ENCODE measurements at regions not wholly inside any gene's neighbourhood (a gene's known extent, or its start where the extent isn't known, plus 50 kb on each side); places are given as distances from the start of the nearest gene placed in this dataset.

GRCh38 chr7:56188376-56188775 lies 72.2 kb upstream of the NUPR2 start:
- H3K27ac ChIP-seq (ENCODE audit: low read depth in 2 of 2, low read length in 1 of 2): no peak overlapping the region
- WGBS (ENCODE audit: low lambda C conversion rate): 4% methylated on average over 1 of the region's 1 CpG
- ChIA-PET CTCF (no interaction called here), POLR2A (no interaction called here)
- H3K9ac ChIP-seq: no peak overlapping the region
- H3K9me2 ChIP-seq: no peaks in the 10 kb centered on the region
- TF ChIP-seq FOXJ3 (CRISPR knock-in tag; IDR thresholded peaks at IDR 0.05): no peak
- TF ChIP-seq FOXM1 (IDR thresholded peaks at IDR 0.05; ENCODE audit: low read depth): no peak
- no peak for TF ChIP-seq SMC3 (IDR thresholded peaks at IDR 0.05; ENCODE audit: low read depth, low read length)
- TF ChIP-seq MAX (IDR thresholded peaks at IDR 0.05; ENCODE audit: low read depth): no peak
- TF ChIP-seq ELF1 (IDR thresholded peaks at IDR 0.05): no peak
- no peak for TF ChIP-seq GABPA (IDR thresholded peaks at IDR 0.05; ENCODE audit: low read depth)
- TF ChIP-seq YY1 (IDR thresholded peaks at IDR 0.05; ENCODE audit: low read depth): no peak
- TF ChIP-seq NFIC (IDR thresholded peaks at IDR 0.05; ENCODE audit: borderline replicate concordance): no peak
- TF ChIP-seq FOSL2 (IDR thresholded peaks at IDR 0.05; ENCODE audit: borderline replicate concordance, low read depth): no peak
- no peak for TF ChIP-seq TAF1 (IDR thresholded peaks at IDR 0.05; ENCODE audit: borderline replicate concordance, low read depth, low read length)
- TF ChIP-seq TEAD4 (IDR thresholded peaks at IDR 0.05; ENCODE audit: borderline replicate concordance, insufficient read depth): no peak
- no peak for TF ChIP-seq RFX5 (IDR thresholded peaks at IDR 0.05; ENCODE audit: low read length)
- TF ChIP-seq, protein P1, sequence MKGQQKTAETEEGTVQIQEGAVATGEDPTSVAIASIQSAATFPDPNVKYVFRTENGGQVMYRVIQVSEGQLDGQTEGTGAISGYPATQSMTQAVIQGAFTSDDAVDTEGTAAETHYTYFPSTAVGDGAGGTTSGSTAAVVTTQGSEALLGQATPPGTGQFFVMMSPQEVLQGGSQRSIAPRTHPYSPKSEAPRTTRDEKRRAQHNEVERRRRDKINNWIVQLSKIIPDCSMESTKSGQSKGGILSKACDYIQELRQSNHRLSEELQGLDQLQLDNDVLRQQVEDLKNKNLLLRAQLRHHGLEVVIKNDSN (IDR thresholded peaks at IDR 0.05; ENCODE audit: borderline replicate concordance, low read depth): no peak
- TF ChIP-seq NRF1 (IDR thresholded peaks at IDR 0.05; ENCODE audit: low read depth, low read length): no peak
- TF ChIP-seq GATA2 (CRISPR knock-in tag; IDR thresholded peaks at IDR 0.05): no peak
- no peaks in the 10 kb centered on the region for H3K36me3 ChIP-seq (replicated peaks in 1 of 2; ENCODE audit: control insufficient read depth in 1 of 2, insufficient read depth in 2 of 2, low read length in 1 of 2)
- H3F3A ChIP-seq (replicated peaks; ENCODE audit: insufficient read depth): no peaks in the 10 kb centered on the region
- no peaks in the 10 kb centered on the region for H4K20me1 ChIP-seq (ENCODE audit: insufficient read depth)
- no peaks in the 10 kb centered on the region for H3K79me2 ChIP-seq (ENCODE audit: insufficient read depth)
- H3K4me2 ChIP-seq: no peak overlapping the region
- no peaks in the 10 kb centered on the region for H3K27me3 ChIP-seq (ENCODE audit: insufficient read depth)
- no peak overlapping the region for H2AFZ ChIP-seq (ENCODE audit: low read depth)
- no peak for DNase-seq
- H3K4me1 ChIP-seq (ENCODE audit: control insufficient read depth in 1 of 2, insufficient read depth in 2 of 2, low read depth in 1 of 2, low read length in 1 of 2): no peaks in the 10 kb centered on the region
- no peak overlapping the region for H3K4me3 ChIP-seq (ENCODE audit: low read depth in 2 of 2, low read length in 1 of 2)
- H3K9me3 ChIP-seq: no peaks in the 10 kb centered on the region

- no peaks in the 10 kb centered on the region for H3K36me3 ChIP-seq (replicated peaks in 1 of 2; ENCODE audit: control insufficient read depth in 1 of 2, insufficient read depth in 2 of 2, low read length in 1 of 2)
- H3K79me2 ChIP-seq (ENCODE audit: insufficient read depth): no peaks in the 10 kb centered on the region
- peaks cover 0 to under 1% of the 10 kb centered on the region in 2 experiments; a peak in 1 of 4 replicates for H3K4me1 ChIP-seq (ENCODE audit: control insufficient read depth in 1 of 2, insufficient read depth in 2 of 2, low read depth in 1 of 2, low read length in 1 of 2)
- no peaks in the 10 kb centered on the region for H3K9me2 ChIP-seq
- no peak overlapping the region for H2AFZ ChIP-seq (ENCODE audit: low read depth)
- H3K4me2 ChIP-seq: no peak overlapping the region
- ChIA-PET POLR2A (no interaction called here), CTCF (no interaction called here)
- H3K27me3 ChIP-seq (ENCODE audit: insufficient read depth): no peaks in the 10 kb centered on the region
- no peak overlapping the region for H3K27ac ChIP-seq (ENCODE audit: low read depth in 2 of 2, low read length in 1 of 2)
- H4K20me1 ChIP-seq (ENCODE audit: insufficient read depth): no peaks in the 10 kb centered on the region
- H3F3A ChIP-seq (replicated peaks; ENCODE audit: insufficient read depth): no peaks in the 10 kb centered on the region
- no peak overlapping the region for H3K9ac ChIP-seq
- WGBS (ENCODE audit: low lambda C conversion rate): 3% methylated on average over 2 of the region's 2 CpGs
- no peaks in the 10 kb centered on the region for H3K9me3 ChIP-seq
- TF ChIP-seq TAF1 (IDR thresholded peaks at IDR 0.05; ENCODE audit: borderline replicate concordance, low read depth, low read length): no peak
- TF ChIP-seq, protein P2, sequence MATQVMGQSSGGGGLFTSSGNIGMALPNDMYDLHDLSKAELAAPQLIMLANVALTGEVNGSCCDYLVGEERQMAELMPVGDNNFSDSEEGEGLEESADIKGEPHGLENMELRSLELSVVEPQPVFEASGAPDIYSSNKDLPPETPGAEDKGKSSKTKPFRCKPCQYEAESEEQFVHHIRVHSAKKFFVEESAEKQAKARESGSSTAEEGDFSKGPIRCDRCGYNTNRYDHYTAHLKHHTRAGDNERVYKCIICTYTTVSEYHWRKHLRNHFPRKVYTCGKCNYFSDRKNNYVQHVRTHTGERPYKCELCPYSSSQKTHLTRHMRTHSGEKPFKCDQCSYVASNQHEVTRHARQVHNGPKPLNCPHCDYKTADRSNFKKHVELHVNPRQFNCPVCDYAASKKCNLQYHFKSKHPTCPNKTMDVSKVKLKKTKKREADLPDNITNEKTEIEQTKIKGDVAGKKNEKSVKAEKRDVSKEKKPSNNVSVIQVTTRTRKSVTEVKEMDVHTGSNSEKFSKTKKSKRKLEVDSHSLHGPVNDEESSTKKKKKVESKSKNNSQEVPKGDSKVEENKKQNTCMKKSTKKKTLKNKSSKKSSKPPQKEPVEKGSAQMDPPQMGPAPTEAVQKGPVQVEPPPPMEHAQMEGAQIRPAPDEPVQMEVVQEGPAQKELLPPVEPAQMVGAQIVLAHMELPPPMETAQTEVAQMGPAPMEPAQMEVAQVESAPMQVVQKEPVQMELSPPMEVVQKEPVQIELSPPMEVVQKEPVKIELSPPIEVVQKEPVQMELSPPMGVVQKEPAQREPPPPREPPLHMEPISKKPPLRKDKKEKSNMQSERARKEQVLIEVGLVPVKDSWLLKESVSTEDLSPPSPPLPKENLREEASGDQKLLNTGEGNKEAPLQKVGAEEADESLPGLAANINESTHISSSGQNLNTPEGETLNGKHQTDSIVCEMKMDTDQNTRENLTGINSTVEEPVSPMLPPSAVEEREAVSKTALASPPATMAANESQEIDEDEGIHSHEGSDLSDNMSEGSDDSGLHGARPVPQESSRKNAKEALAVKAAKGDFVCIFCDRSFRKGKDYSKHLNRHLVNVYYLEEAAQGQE (IDR thresholded peaks at IDR 0.05; ENCODE audit: low read depth, low read length): no peak
- no peak for TF ChIP-seq FOXM1 (IDR thresholded peaks at IDR 0.05; ENCODE audit: low read depth)
- TF ChIP-seq CHD2 (IDR thresholded peaks at IDR 0.05; ENCODE audit: low read length, partially characterized antibody): no peak
- no peak for TF ChIP-seq MXI1 (IDR thresholded peaks at IDR 0.05; ENCODE audit: low read depth, low read length)
- TF ChIP-seq RFX5 (IDR thresholded peaks at IDR 0.05; ENCODE audit: low read length): no peak
- TF ChIP-seq, protein P3, sequence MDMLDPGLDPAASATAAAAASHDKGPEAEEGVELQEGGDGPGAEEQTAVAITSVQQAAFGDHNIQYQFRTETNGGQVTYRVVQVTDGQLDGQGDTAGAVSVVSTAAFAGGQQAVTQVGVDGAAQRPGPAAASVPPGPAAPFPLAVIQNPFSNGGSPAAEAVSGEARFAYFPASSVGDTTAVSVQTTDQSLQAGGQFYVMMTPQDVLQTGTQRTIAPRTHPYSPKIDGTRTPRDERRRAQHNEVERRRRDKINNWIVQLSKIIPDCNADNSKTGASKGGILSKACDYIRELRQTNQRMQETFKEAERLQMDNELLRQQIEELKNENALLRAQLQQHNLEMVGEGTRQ (IDR thresholded peaks at IDR 0.05; ENCODE audit: borderline replicate concordance, low read depth, low read length): no peak
- no peak overlapping the region for H3K4me3 ChIP-seq (ENCODE audit: low read depth in 2 of 2, low read length in 1 of 2)
- DNase-seq: no peak
These were observed 64.8 kb upstream of the NUPR2 start for GRCh38 chr7:56181010-56181409.

Data from SK-N-SH (cell line).